Loucy (cell line): ENCODE measurements at regions not wholly inside any gene's neighbourhood (a gene's known extent, or its start where the extent isn't known, plus 50 kb on each side); places are given as distances from the start of the nearest gene placed in this dataset.

ENCODE experiments used
- H2AFZ ChIP-seq: fragments of 200-600 bp; sonication (generic); 2 replicates; pipeline ENCODE4 v1.6.0; 2016; ENCODE audit warnings: antibody characterized with exemption, mild to moderate bottlenecking, low read length, moderate library complexity
- H3F3A ChIP-seq: fragments of 200-600 bp; 2 replicates; pipeline ENCODE4 v1.6.0; 2016; ENCODE audit warnings: antibody characterized with exemption, low read depth, mild to moderate bottlenecking
- H3K27me3 ChIP-seq: fragments of 200-600 bp; sonication (generic); 2 replicates; pipeline ENCODE4 v1.6.1; 2014; ENCODE audit warnings: low read length, mild to moderate bottlenecking; ENCODE audit not compliant: insufficient read depth, poor library complexity, severe bottlenecking
- H3K36me3 ChIP-seq: fragments of 200-600 bp; sonication (generic); 2 replicates; pipeline ENCODE4 v1.6.1; 2016; ENCODE audit warnings: low read length; ENCODE audit not compliant: insufficient read depth
- H3K4me1 ChIP-seq: fragments of 200-600 bp; sonication (generic); 2 replicates; pipeline ENCODE4 v1.5.1; 2014; ENCODE audit warnings: low read length, mild to moderate bottlenecking; ENCODE audit not compliant: insufficient read depth, poor library complexity, severe bottlenecking
- H3K4me2 ChIP-seq: fragments of 200-600 bp; sonication (generic); 2 replicates; pipeline ENCODE4 v1.6.0; 2014; ENCODE audit warnings: antibody characterized with exemption, low read length, low read depth, mild to moderate bottlenecking; ENCODE audit not compliant: poor library complexity, severe bottlenecking
- H3K4me3 ChIP-seq: fragments of 200-600 bp; sonication (generic); 2 replicates; pipeline ENCODE4 v1.5.1; 2014; ENCODE audit warnings: low read length, mild to moderate bottlenecking, mixed read lengths; ENCODE audit not compliant: poor library complexity, severe bottlenecking
- H3K79me2 ChIP-seq: fragments of 200-600 bp; sonication (generic); 2 replicates; pipeline ENCODE4 v1.6.1; 2014; ENCODE audit warnings: low read length; ENCODE audit not compliant: insufficient read depth
- H3K9ac ChIP-seq: fragments of 200-600 bp; sonication (generic); 2 replicates; pipeline ENCODE4 v1.6.0; 2014; ENCODE audit warnings: mild to moderate bottlenecking, low read depth, low read length, moderate library complexity; ENCODE audit not compliant: poor library complexity, severe bottlenecking
- H3K9me2 ChIP-seq: fragments of 200-600 bp; sonication (generic); replicated peaks from 2 replicates; pipeline ENCODE4 v1.6.1; 2016; ENCODE audit warnings: low read depth, low read length, mixed read lengths
- H3K9me3 ChIP-seq: fragments of 200-600 bp; sonication (generic); 2 replicates; pipeline ENCODE4 v1.6.1; 2014; ENCODE audit warnings: mild to moderate bottlenecking, antibody characterized with exemption, low read length, low read depth; ENCODE audit not compliant: insufficient read depth
- H4K20me1 ChIP-seq: fragments of 200-600 bp; sonication (generic); 2 replicates; pipeline ENCODE4 v1.6.0; 2014; ENCODE audit warnings: antibody characterized with exemption, low read length, mild to moderate bottlenecking; ENCODE audit not compliant: insufficient read depth, poor library complexity, severe bottlenecking
- CTCF ChIP-seq: fragments of 200-600 bp; sonication (generic); conservative IDR thresholded peaks from 2 replicates; pipeline ENCODE4 v1.5.1; 2014; ENCODE audit warnings: mild to moderate bottlenecking, antibody characterized with exemption, low read length
- EZH2phosphoT487 ChIP-seq: fragments of 200-600 bp; IDR thresholded peaks from 2 replicates; pipeline ENCODE4 v1.6.1; 2018; ENCODE audit warnings: antibody characterized with exemption, mild to moderate bottlenecking, moderate library complexity, borderline replicate concordance

- Histone ChIP-seq H3K4me2 (peak overlapping the region; percentile 98), H3K9ac (peak overlapping the region; percentile 92), H3K9me2 (no peaks in the 10 kb centered on the region), H3K79me2 (no peaks in the 10 kb centered on the region), H4K20me1 (no peaks in the 10 kb centered on the region), H3K4me3 (peak overlapping the region; percentile 79), H2AFZ (peak overlapping the region; percentile 47), H3K27me3 (no peaks in the 10 kb centered on the region), H3K4me1 (peaks cover 23% of the 10 kb centered on the region), H3K9me3 (no peaks in the 10 kb centered on the region), H3K36me3 (no peaks in the 10 kb centered on the region), H3F3A (no peaks in the 10 kb centered on the region)
- TF ChIP-seq CTCF = peak; percentile 96
- no peak for TF ChIP-seq EZH2phosphoT487
These were observed 94.0 kb upstream of the ZMIZ1 start for GRCh38 chr10:78974617-78975317.

DNA sequence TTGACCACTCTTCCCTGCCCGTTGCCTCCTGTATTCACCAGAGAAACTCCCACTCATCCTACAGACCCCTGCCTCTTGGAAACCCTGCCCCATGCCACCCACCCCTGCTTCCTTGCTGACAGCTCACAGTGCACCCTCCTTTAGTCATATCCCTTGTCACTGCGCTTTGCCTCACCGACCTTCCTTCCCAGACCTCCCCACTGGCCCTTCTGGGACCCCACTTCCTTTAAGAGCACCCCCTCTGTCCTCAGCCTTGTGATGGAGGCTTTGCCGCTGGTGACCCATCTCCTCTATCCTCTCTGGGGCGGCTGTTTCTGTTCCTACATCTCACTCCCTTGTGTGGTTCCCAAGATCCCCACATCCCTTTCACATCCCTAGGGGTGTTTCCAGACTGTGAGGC is 92.8 kb upstream of the ZMIZ1 start:
- Histone ChIP-seq H3K27me3 (no peaks in the 10 kb centered on the region), H3K4me1 (peaks cover 21% of the 10 kb centered on the region)

DNA sequence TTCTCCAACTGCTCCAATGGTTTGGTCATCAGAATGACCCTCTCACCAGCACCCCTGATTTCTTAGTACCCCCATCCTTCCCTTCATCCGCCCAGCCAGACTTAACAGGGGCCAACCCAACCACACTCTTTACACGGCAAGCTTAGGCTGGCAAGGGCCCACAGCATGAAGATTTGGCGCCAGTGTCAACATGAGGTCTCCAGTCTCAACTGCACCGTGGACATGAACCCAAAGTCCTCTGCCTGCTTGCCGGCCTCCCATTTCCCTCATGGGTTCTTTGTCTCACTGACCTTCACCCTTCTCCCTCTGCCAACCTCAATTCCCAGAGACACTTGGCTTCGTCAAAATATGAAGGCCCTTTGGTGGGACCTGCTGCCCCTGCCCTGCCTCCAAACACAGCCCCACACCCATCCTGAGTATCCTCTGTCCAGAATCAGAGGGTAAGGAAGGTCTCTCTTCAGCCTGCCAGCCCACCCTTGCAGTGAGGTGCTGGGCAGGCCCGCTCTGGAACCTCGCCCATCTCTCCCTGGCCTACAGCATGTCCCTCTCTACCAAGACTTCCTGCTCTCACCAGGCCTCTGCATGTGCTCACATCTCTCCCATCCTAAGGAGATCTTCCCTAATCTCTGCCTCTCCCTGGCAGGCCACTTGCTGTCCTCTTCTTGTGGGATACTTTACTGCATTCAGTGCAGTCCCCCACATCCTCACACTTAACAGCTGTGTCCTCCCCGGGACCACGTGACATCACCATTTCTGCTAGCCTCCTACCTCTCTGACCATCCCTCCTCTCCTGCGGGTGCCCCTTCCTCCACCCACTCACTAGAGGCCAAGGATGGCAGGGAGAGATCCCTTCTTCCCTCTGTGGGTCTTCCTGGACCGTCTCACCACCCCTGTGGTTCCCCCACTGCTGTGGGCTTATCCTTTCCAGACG is 91.7 kb upstream of the ZMIZ1 start:
- no peak overlapping the region for H3K4me2 ChIP-seq
- H3K9ac ChIP-seq = no peak overlapping the region
- H2AFZ ChIP-seq = no peak overlapping the region
- no peaks in the 10 kb centered on the region for H3K27me3 ChIP-seq
- H3K9me3 ChIP-seq = no peaks in the 10 kb centered on the region
- no peak overlapping the region for H3K4me3 ChIP-seq
- TF ChIP-seq EZH2phosphoT487 = no peak
- no peak for TF ChIP-seq CTCF
- H3F3A ChIP-seq = no peaks in the 10 kb centered on the region
- peaks cover 21% of the 10 kb centered on the region for H3K4me1 ChIP-seq
- no peaks in the 10 kb centered on the region for H3K9me2 ChIP-seq
- H4K20me1 ChIP-seq = no peaks in the 10 kb centered on the region
- no peaks in the 10 kb centered on the region for H3K79me2 ChIP-seq
- H3K36me3 ChIP-seq = no peaks in the 10 kb centered on the region

More for the DNA sequence above, 92.8 kb upstream of the ZMIZ1 start:
- H2AFZ ChIP-seq = no peak overlapping the region
- H4K20me1 ChIP-seq = no peaks in the 10 kb centered on the region
- H3K9ac ChIP-seq = no peak overlapping the region
- TF ChIP-seq CTCF (no peak), EZH2phosphoT487 (no peak)
- no peak overlapping the region for H3K4me3 ChIP-seq
- no peaks in the 10 kb centered on the region for H3K36me3 ChIP-seq
- no peaks in the 10 kb centered on the region for H3K9me3 ChIP-seq
- no peak overlapping the region for H3K4me2 ChIP-seq
- H3K9me2 ChIP-seq = no peaks in the 10 kb centered on the region
- no peaks in the 10 kb centered on the region for H3F3A ChIP-seq
- H3K79me2 ChIP-seq = no peaks in the 10 kb centered on the region
